IMR-90 (cell line): ENCODE measurements at regions not wholly inside any gene's neighbourhood (a gene's known extent, or its start where the extent isn't known, plus 50 kb on each side); places are given as distances from the start of the nearest gene placed in this dataset.

Experiments used
- ATAC-seq: fragments of 200-7000 bp; cut with Tn5 transposase; 2 replicates; pipeline ENCODE4 v1.9.1; 2020; ENCODE audit warnings: low read depth, mild to moderate bottlenecking, moderate library complexity
- BruUV-seq: library from RNA; stranded (reverse); fragments of 400-500 nt; replicated peaks from 2 replicates; lab custom pipeline; 2021; lab: Mats Ljungman, UMichigan
- CTCF ChIA-PET: fragments of 300-600 bp; formaldehyde crosslinking; extraction: SDS; loops from one replicate; lab custom pipeline; 2021; ENCODE audit warnings: antibody characterized with exemption; lab: Yijun Ruan, JAX
- POLR2A ChIA-PET: fragments of 300-600 bp; sonication (Branson Sonifier 250); formaldehyde crosslinking; loops from one replicate; lab custom pipeline; 2022; ENCODE audit warnings: antibody characterized with exemption; ENCODE audit not compliant: unreplicated experiment; lab: Charles Lee
- DNase-seq: peaks from one replicate; pipeline ENCODE4 v3.0.0; 2013
- H2AFZ ChIP-seq: replicated peaks from 2 replicates; pipeline ENCODE3; 2013; ENCODE audit warnings: low read length, mild to moderate bottlenecking; ENCODE audit not compliant: poor library complexity
- H2AK5ac ChIP-seq: 2 replicates; pipeline ENCODE4 v1.6.1; 2013; ENCODE audit warnings: low read depth, low read length, inconsistent platforms
- H2AK9ac ChIP-seq: replicated peaks from 2 replicates; pipeline ENCODE3; 2013; ENCODE audit warnings: mild to moderate bottlenecking, low read depth, low read length, moderate library complexity; ENCODE audit not compliant: poor library complexity
- H2BK120ac ChIP-seq: 2 replicates; pipeline ENCODE4 v1.6.1; 2013; ENCODE audit warnings: low read depth, low read length, inconsistent platforms
- H2BK15ac ChIP-seq: 3 replicates; pipeline ENCODE4 v1.6.1; 2013; ENCODE audit warnings: low read depth, low read length, inconsistent platforms
- H2BK20ac ChIP-seq: 2 replicates; pipeline ENCODE4 v1.6.1; 2013; ENCODE audit warnings: low read depth, mild to moderate bottlenecking, inconsistent platforms, low read length, moderate library complexity
- H2BK5ac ChIP-seq: 2 replicates; pipeline ENCODE4 v1.6.1; 2013; ENCODE audit warnings: mild to moderate bottlenecking, low read depth, low read length, inconsistent platforms; ENCODE audit not compliant: poor library complexity, severe bottlenecking
- H3K14ac ChIP-seq: replicated peaks from 2 replicates; pipeline ENCODE4 v1.6.1; 2013; ENCODE audit warnings: low read depth, low read length, inconsistent platforms
- H3K18ac ChIP-seq: 2 replicates; pipeline ENCODE4 v1.6.1; 2013; ENCODE audit warnings: low read depth, low read length, control low read depth
- H3K23ac ChIP-seq: 2 replicates; pipeline ENCODE4 v1.6.1; 2013; ENCODE audit warnings: low read depth, low read length, inconsistent platforms
- H3K27ac ChIP-seq: 2 replicates; pipeline ENCODE4 v1.5.1; 2013; ENCODE audit warnings: mild to moderate bottlenecking, control low read depth, low read length; ENCODE audit not compliant: insufficient read depth
- H3K27me3 ChIP-seq: 2 replicates; pipeline ENCODE4 v1.6.1; 2013; ENCODE audit warnings: low read length; ENCODE audit not compliant: control insufficient read depth, insufficient read depth
- H3K36me3 ChIP-seq: 2 replicates; pipeline ENCODE4 v1.6.1; 2013; ENCODE audit warnings: low read length, mixed read lengths; ENCODE audit not compliant: control insufficient read depth, insufficient read depth
- H3K4ac ChIP-seq: 2 replicates; pipeline ENCODE4 v1.6.1; 2013; ENCODE audit warnings: low read depth, low read length, inconsistent platforms
- H3K4me1 ChIP-seq: 2 replicates; pipeline ENCODE4 v1.6.1; 2013; ENCODE audit warnings: low read length, mixed read lengths; ENCODE audit not compliant: control insufficient read depth, insufficient read depth
- H3K4me2 ChIP-seq: 2 replicates; pipeline ENCODE4 v1.6.1; 2013; ENCODE audit warnings: low read depth, mild to moderate bottlenecking, control low read depth, low read length, moderate library complexity
- H3K4me3 ChIP-seq: 2 replicates; pipeline ENCODE4 v1.5.1; 2013; ENCODE audit warnings: low read depth, mild to moderate bottlenecking, control low read depth, low read length, moderate library complexity; ENCODE audit not compliant: insufficient read depth
- H3K56ac ChIP-seq: 2 replicates; pipeline ENCODE4 v1.6.1; 2013; ENCODE audit warnings: low read length, inconsistent platforms; ENCODE audit not compliant: insufficient read depth; ENCODE audit errors: extremely low read depth
- H3K79me1 ChIP-seq, 2 experiments: 2 replicates each; pipeline ENCODE4 v1.6.1; 2013; ENCODE audit warnings: low read length in 2 of 2, inconsistent platforms in 1 of 2, low read depth in 1 of 2
- H3K9ac ChIP-seq: 2 replicates; pipeline ENCODE4 v1.6.1; 2013; ENCODE audit warnings: low read depth, low read length, control low read depth
- H3K9me1 ChIP-seq: 2 replicates; pipeline ENCODE4 v1.6.1; 2013; ENCODE audit warnings: low read length, inconsistent platforms; ENCODE audit not compliant: insufficient read depth
- H3K9me3 ChIP-seq: 2 replicates; pipeline ENCODE4 v1.6.1; 2013; ENCODE audit warnings: low read length; ENCODE audit not compliant: control insufficient read depth, insufficient read depth
- H4K20me1 ChIP-seq: 2 replicates; pipeline ENCODE4 v1.6.1; 2013; ENCODE audit warnings: low read length, inconsistent platforms; ENCODE audit not compliant: insufficient read depth
- H4K5ac ChIP-seq: 2 replicates; pipeline ENCODE4 v1.6.1; 2013; ENCODE audit warnings: mild to moderate bottlenecking, low read depth, low read length, control low read depth
- H4K8ac ChIP-seq, 2 experiments: 2 replicates each; pipeline ENCODE4 v1.6.1; 2013; ENCODE audit warnings: low read depth in 2 of 2, low read length in 2 of 2, control low read depth in 1 of 2, inconsistent platforms in 1 of 2
- H4K91ac ChIP-seq: 2 replicates; pipeline ENCODE4 v1.6.1; 2013; ENCODE audit warnings: low read depth, low read length, inconsistent platforms; ENCODE audit not compliant: insufficient read depth
- RFX5 ChIP-seq: IDR thresholded peaks from 2 replicates; pipeline ENCODE4 v1.8.0; 2012; ENCODE audit warnings: low read depth, mild to moderate bottlenecking, low read length, moderate library complexity
- WGBS, 2 experiments: methylation state at CpG; one replicate each; pipeline versions ENCODE4 v1.1.5 to v1.1.7; 2013; ENCODE audit warnings: missing lambda C conversion rate in 2 of 2; ENCODE audit not compliant: insufficient read length in 1 of 2; ENCODE audit errors: extremely low coverage in 2 of 2; 5-methylcytosine and 5-hydroxymethylcytosine counted together
- dilution Hi-C: fragments of 300-500 bp; cut with HindIII; formaldehyde crosslinking; loops from one replicate; pipeline ENCODE4 v1.14.3; 2018; ENCODE audit warnings: low sequenced_read_pairs; ENCODE audit not compliant: unreplicated experiment
- in situ Hi-C: fragments of 300-500 bp; cut with MboI; formaldehyde crosslinking; loops from 3 replicates; pipeline ENCODE4 v1.14.3; 2019; ENCODE audit warnings: low sequenced_read_pairs, inconsistent platforms, mixed read lengths
- intact Hi-C: fragments of 100-400 bp; cut with micrococcal nuclease; formaldehyde crosslinking; loops from 2 replicates; pipeline ENCODE4 v1.10.0; 2022

GRCh38 chr6:167564416-167565250 lies 239.7 kb downstream of the TTLL2 start:
- Histone ChIP-seq H4K8ac (no peak overlapping the region), H3K27me3 (no peaks in the 10 kb centered on the region), H3K36me3 (no peaks in the 10 kb centered on the region), H3K18ac (no peak overlapping the region), H2BK5ac (no peak overlapping the region), H3K79me1 (no peaks in the 10 kb centered on the region), H3K4me3 (no peak overlapping the region), H3K27ac (no peak overlapping the region), H2AFZ (no peak overlapping the region), H3K9me3 (peaks cover 61% of the 10 kb centered on the region), H3K4me2 (no peak overlapping the region), H2BK120ac (no peak overlapping the region), H3K23ac (no peak overlapping the region), H4K20me1 (no peaks in the 10 kb centered on the region), H3K9me1 (no peaks in the 10 kb centered on the region), H2BK20ac (no peak overlapping the region), H3K9ac (no peak overlapping the region), H4K91ac (no peak overlapping the region), H3K4ac (no peak overlapping the region), H4K5ac (no peak overlapping the region), H3K56ac (no peak overlapping the region), H3K4me1 (no peaks in the 10 kb centered on the region), H3K14ac (no peak overlapping the region), H2BK15ac (no peak overlapping the region), H2AK9ac (no peak overlapping the region), H2AK5ac (no peak overlapping the region)
- no TSS peak for BruUV-seq
- ATAC-seq (no peak), DNase-seq (no peak)
- dilution Hi-C loops = no loop called here
- intact Hi-C loops = no loop called here
- 58% methylated on average over 8 of the region's 16 CpGs; no CpG with 5 or more reads in 1 of the 2 experiments for WGBS, 2 experiments
- ChIA-PET CTCF (no interaction called here), POLR2A (no interaction called here)
- in situ Hi-C loops = no loop called here
- no peak for TF ChIP-seq RFX5
